Lower leg skin (tissue), 4 donors: ENCODE measurements at regions not wholly inside any gene's neighbourhood (a gene's known extent, or its start where the extent isn't known, plus 50 kb on each side); places are given as distances from the start of the nearest gene placed in this dataset.

Source experiments
- DNase-seq, 2 donors: peaks; one replicate each; pipeline ENCODE4 v3.0.0-alpha.2; 2019; ENCODE audit warnings: low spot score in 2 of 2
- H3K4me3 ChIP-seq: fragments of 200-600 bp; sonication (generic); 2 replicates; pipeline ENCODE4 v1.5.1; 2017; ENCODE audit warnings: mild to moderate bottlenecking, low read depth; ENCODE audit not compliant: poor library complexity, severe bottlenecking
- POLR2A ChIP-seq, 2 donors: fragments of 450-650 bp; IDR thresholded peaks; one replicate each; pipeline ENCODE4 v1.6.1; 2016 to 2017; ENCODE audit warnings: antibody characterized with exemption in 2 of 2, mild to moderate bottlenecking in 1 of 2, moderate library complexity in 1 of 2
- WGBS, 2 donors: methylation state at CpG; one replicate each; pipeline ENCODE4 v1.1.5; 2018; 5-methylcytosine and 5-hydroxymethylcytosine counted together
- intact Hi-C: fragments of 100-400 bp; cut with DNase I; formaldehyde crosslinking; loops from one replicate; pipeline ENCODE4 v1.15.0; 2023; ENCODE audit warnings: low total_unique reads
- TF ChIP-seq, protein P1 (sequence below), 3 donors: fragments of 450-650 bp; IDR thresholded peaks; one replicate each; pipeline ENCODE4 v1.5.1; 2016; ENCODE audit warnings: antibody characterized with exemption in 3 of 3, mild to moderate bottlenecking in 3 of 3, moderate library complexity in 2 of 3

- H3K4me3 ChIP-seq: no peak overlapping the region
- intact Hi-C loops: no loop called here
- WGBS, 2 donors: 48 to 49% methylated on average over 7 of the region's 7 CpGs
- no peak for TF ChIP-seq POLR2A (IDR thresholded peaks at IDR 0.05)
- TF ChIP-seq, protein P1, sequence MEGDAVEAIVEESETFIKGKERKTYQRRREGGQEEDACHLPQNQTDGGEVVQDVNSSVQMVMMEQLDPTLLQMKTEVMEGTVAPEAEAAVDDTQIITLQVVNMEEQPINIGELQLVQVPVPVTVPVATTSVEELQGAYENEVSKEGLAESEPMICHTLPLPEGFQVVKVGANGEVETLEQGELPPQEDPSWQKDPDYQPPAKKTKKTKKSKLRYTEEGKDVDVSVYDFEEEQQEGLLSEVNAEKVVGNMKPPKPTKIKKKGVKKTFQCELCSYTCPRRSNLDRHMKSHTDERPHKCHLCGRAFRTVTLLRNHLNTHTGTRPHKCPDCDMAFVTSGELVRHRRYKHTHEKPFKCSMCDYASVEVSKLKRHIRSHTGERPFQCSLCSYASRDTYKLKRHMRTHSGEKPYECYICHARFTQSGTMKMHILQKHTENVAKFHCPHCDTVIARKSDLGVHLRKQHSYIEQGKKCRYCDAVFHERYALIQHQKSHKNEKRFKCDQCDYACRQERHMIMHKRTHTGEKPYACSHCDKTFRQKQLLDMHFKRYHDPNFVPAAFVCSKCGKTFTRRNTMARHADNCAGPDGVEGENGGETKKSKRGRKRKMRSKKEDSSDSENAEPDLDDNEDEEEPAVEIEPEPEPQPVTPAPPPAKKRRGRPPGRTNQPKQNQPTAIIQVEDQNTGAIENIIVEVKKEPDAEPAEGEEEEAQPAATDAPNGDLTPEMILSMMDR (IDR thresholded peaks at IDR 0.05): no peak
- no peak for DNase-seq
Measured at GRCh38 chr1:95311014-95311413, 77.0 kb downstream of the RWDD3 start.

DNA sequence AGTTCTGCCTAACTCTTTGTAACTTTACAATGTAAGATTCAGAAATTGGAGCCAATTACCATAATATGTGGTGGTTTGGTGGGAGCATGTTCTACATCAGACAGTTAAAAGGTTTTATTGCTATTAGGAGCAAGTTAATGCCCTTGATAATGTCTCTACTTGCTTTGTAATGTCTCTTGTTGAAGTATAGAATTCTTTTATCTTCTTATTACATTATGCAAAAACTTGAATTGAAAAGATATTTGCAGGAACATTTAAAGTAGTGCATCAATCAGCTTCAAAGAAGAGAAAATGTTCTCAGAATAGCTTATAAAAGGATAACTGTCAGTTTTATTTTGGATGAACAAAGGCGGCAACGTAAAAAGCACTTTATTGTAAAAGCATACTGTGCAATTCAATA is 77.8 kb downstream of the RWDD3 start:
- no peak for DNase-seq
- WGBS, 2 donors: 84 to 90% methylated on average over 2 of the region's 2 CpGs
- TF ChIP-seq POLR2A (IDR thresholded peaks at IDR 0.05): no peak
- TF ChIP-seq, protein P1 (IDR thresholded peaks at IDR 0.05): no peak
- intact Hi-C loops: no loop called here
- no peak overlapping the region for H3K4me3 ChIP-seq

- 76 to 81% methylated on average over 2 of the region's 2 CpGs for WGBS, 2 donors
- no peak for DNase-seq
- no peak for TF ChIP-seq POLR2A (IDR thresholded peaks at IDR 0.05)
- TF ChIP-seq, protein P1 (IDR thresholded peaks at IDR 0.05): no peak
- H3K4me3 ChIP-seq: no peak overlapping the region
- intact Hi-C loops: no loop called here
Measured at GRCh38 chr1:95312181-95312580, 78.2 kb downstream of the RWDD3 start.

DNA sequence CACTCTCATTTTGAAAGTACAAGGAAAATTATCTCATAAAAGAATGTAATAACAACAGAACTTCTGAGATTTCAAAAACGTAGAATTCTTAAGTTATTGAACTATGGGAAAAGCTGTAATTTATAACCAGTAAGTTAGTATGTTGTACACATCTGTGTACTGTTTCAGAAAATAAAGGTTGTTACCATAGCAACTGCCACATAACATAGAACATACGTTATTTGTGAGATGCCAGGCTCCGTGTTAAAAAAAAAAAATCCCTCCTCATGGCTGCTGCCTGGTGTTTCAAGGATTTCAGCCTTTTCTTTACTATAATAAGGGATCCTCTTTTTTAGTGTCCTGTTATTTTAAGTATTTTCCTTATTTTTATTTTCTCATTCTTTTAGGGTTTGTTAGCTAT is 79.5 kb downstream of the RWDD3 start:
- WGBS, 2 donors: 38 to 49% methylated on average over 3 of the region's 3 CpGs
- TF ChIP-seq POLR2A (IDR thresholded peaks at IDR 0.05): no peak
- TF ChIP-seq, protein P1 (IDR thresholded peaks at IDR 0.05): no peak
- intact Hi-C loops: no loop called here
- no peak for DNase-seq
- H3K4me3 ChIP-seq: no peak overlapping the region

DNA sequence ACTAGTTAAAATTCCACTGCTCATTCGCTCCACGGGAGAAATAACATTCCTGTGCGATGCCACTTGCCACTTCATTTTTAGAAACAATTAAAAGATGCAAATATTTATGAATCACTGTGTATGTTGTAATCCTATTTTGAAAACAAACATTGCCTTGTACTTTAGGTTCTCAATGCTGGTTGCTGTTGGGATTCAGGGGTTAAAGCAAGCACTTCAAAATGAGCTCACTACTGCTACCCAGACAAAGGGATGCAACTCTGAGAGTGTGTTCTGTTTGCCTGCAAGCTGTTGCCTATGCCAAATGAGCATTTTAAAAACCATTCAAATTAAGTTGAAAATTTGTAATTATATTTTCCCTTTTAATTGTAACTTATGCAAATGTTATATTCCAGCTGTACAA is 87.5 kb downstream of the RWDD3 start:
- TF ChIP-seq POLR2A (IDR thresholded peaks at IDR 0.05): no peak
- TF ChIP-seq, protein P1 (IDR thresholded peaks at IDR 0.05): no peak
- WGBS, 2 donors: 27 to 33% methylated on average over 3 of the region's 3 CpGs
- intact Hi-C loops: no loop called here
- no peak overlapping the region for H3K4me3 ChIP-seq
- no peak for DNase-seq

- WGBS, 2 donors: 39 to 41% methylated on average over 1 of the region's 1 CpG
- no peak for DNase-seq
- TF ChIP-seq, protein P1 (IDR thresholded peaks at IDR 0.05): no peak
- no peak for TF ChIP-seq POLR2A (IDR thresholded peaks at IDR 0.05)
- H3K4me3 ChIP-seq: no peak overlapping the region
- intact Hi-C loops: no loop called here
Measured at GRCh38 chr1:95323123-95323522, 89.1 kb downstream of the RWDD3 start.
